B cell (primary cell): ENCODE measurements at regions not wholly inside any gene's neighbourhood (a gene's known extent, or its start where the extent isn't known, plus 50 kb on each side); places are given as distances from the start of the nearest gene placed in this dataset.

Experiments
- ATAC-seq: fragments of 200-7000 bp; cut with Tn5 transposase; one replicate; pipeline ENCODE4 v1.10.0; 2021; ENCODE audit warnings: low read depth, mild to moderate bottlenecking, moderate number of reproducible peaks, moderate library complexity
- CTCF ChIA-PET: fragments of 350-600 bp; sonication (Branson Sonifier 250); formaldehyde crosslinking; loops from one replicate; lab custom pipeline; 2021; ENCODE audit warnings: antibody characterized with exemption, inconsistent platforms; lab: Charles Lee
- POLR2A ChIA-PET: fragments of 350-600 bp; sonication (Branson Sonifier 250); formaldehyde crosslinking; loops from one replicate; lab custom pipeline; 2021; ENCODE audit warnings: antibody characterized with exemption; lab: Charles Lee
- DNase-seq: peaks from one replicate; pipeline ENCODE4 v3.0.0; 2013
- H2AFZ ChIP-seq: 2 replicates; pipeline ENCODE4 v1.6.1; 2012; ENCODE audit warnings: mild to moderate bottlenecking, low read depth, low read length; ENCODE audit not compliant: insufficient read depth, poor library complexity, severe bottlenecking
- H3K27ac ChIP-seq, 2 donors: 1 replicate in 1 of 2; 2 replicates in 1 of 2; pipeline ENCODE4 v1.5.1; 2012 to 2013; ENCODE audit warnings: low read length in 2 of 2, mild to moderate bottlenecking in 2 of 2, moderate library complexity in 1 of 2
- H3K27me3 ChIP-seq, 4 experiments: fragments of 200-600 bp in 1 of 4; sonication (generic) in 1 of 4; replicated peaks in 1 of 4; 1 replicate in 2 of 4; 2 replicates in 2 of 4; pipeline versions ENCODE4 v1.6.1 to v1.7.0; 2013 to 2016; ENCODE audit warnings: low read length in 3 of 4, mild to moderate bottlenecking in 2 of 4, mixed read lengths in 1 of 4, moderate library complexity in 1 of 4; ENCODE audit not compliant: insufficient read depth in 4 of 4, control insufficient read depth in 3 of 4; ENCODE audit errors: control extremely low read depth in 1 of 4
- H3K36me3 ChIP-seq, 2 experiments: replicated peaks in 1 of 2; 1 replicate in 1 of 2; 2 replicates in 1 of 2; pipeline versions ENCODE4 v1.6.1 to v1.7.1; 2013; ENCODE audit warnings: low read length in 1 of 2; ENCODE audit not compliant: insufficient read depth in 2 of 2, control insufficient read depth in 1 of 2; ENCODE audit errors: control extremely low read depth in 1 of 2, extremely low read depth in 1 of 2
- H3K4me1 ChIP-seq, 2 donors: fragments of 200-600 bp in 1 of 2; sonication (generic) in 1 of 2; 1 replicate in 1 of 2; 2 replicates in 1 of 2; pipeline versions ENCODE4 v1.5.1 to v1.6.1; 2013 to 2017; ENCODE audit warnings: low read length in 2 of 2; ENCODE audit not compliant: control insufficient read depth in 2 of 2, insufficient read depth in 2 of 2
- H3K4me2 ChIP-seq: replicated peaks from 2 replicates; pipeline ENCODE3; 2012; ENCODE audit warnings: mild to moderate bottlenecking, low read depth, low read length; ENCODE audit not compliant: poor library complexity, severe bottlenecking
- H3K4me3 ChIP-seq, 5 experiments: fragments of 200-600 bp in 1 of 5; sonication (generic) in 1 of 5; 1 replicate in 3 of 5; 2 replicates in 2 of 5; pipeline versions ENCODE4 v1.5.1 to v1.7.0; 2011 to 2016; ENCODE audit warnings: low read length in 4 of 5, mild to moderate bottlenecking in 4 of 5, low read depth in 2 of 5, control low read depth in 1 of 5, moderate library complexity in 1 of 5; ENCODE audit not compliant: insufficient read depth in 1 of 5; ENCODE audit errors: control extremely low read depth in 1 of 5, extremely low read depth in 1 of 5
- H3K79me2 ChIP-seq: fragments of 200-600 bp; sonication (generic); one replicate; pipeline ENCODE4 v1.6.0; 2016; ENCODE audit warnings: low read length; ENCODE audit not compliant: control insufficient read depth, insufficient read depth
- H3K9ac ChIP-seq: fragments of 200-600 bp; sonication (generic); 2 replicates; pipeline ENCODE4 v1.6.1; 2017; ENCODE audit warnings: mild to moderate bottlenecking, low read length, moderate library complexity
- H3K9me3 ChIP-seq, 3 donors: one replicate each; pipeline versions ENCODE4 v1.6.1 to v1.7.1; 2013; ENCODE audit warnings: low read length in 2 of 3; ENCODE audit not compliant: control insufficient read depth in 2 of 3, insufficient read depth in 1 of 3; ENCODE audit errors: control extremely low read depth in 1 of 3
- H4K20me1 ChIP-seq: 2 replicates; pipeline ENCODE4 v1.6.0; 2012; ENCODE audit warnings: mild to moderate bottlenecking, low read length; ENCODE audit not compliant: insufficient read depth, control insufficient read depth, poor library complexity, severe bottlenecking
- H3K27ac Mint-ChIP-seq: one replicate; pipeline ENCODE4 v1.8.0; 2021; ENCODE audit warnings: mixed read lengths
- H3K27me3 Mint-ChIP-seq: one replicate; pipeline ENCODE4 v1.8.0; 2021; ENCODE audit warnings: mixed read lengths
- H3K4me1 Mint-ChIP-seq: one replicate; pipeline ENCODE4 v1.8.0; 2021; ENCODE audit warnings: mixed read lengths
- H3K4me3 Mint-ChIP-seq: one replicate; pipeline ENCODE4 v1.8.0; 2021; ENCODE audit warnings: mixed read lengths
- H3K9me3 Mint-ChIP-seq: one replicate; pipeline ENCODE4 v1.8.0; 2022; ENCODE audit warnings: mixed read lengths; ENCODE audit not compliant: insufficient read depth
- EZH2 ChIP-seq: IDR thresholded peaks from 2 replicates; pipeline ENCODE4 v1.6.1; 2012; ENCODE audit warnings: borderline replicate concordance, low read depth, mild to moderate bottlenecking, moderate library complexity, low read length; ENCODE audit not compliant: insufficient read depth, poor library complexity, severe bottlenecking
- WGBS: methylation state at CpG from one replicate; pipeline ENCODE4 v1.1.5; 2013; ENCODE audit warnings: missing lambda C conversion rate; ENCODE audit not compliant: insufficient coverage; 5-methylcytosine and 5-hydroxymethylcytosine counted together
- intact Hi-C: fragments of 100-400 bp; cut with micrococcal nuclease; formaldehyde crosslinking; loops from one replicate; pipeline ENCODE4 v1.10.0; 2022
- TF ChIP-seq, protein P1 (sequence below): fragments of 200-600 bp; IDR thresholded peaks from one replicate; pipeline ENCODE4 v1.8.0; 2022; ENCODE audit warnings: antibody characterized with exemption, mild to moderate bottlenecking

- WGBS: no CpG with 5 or more reads among the region's 1 CpG
- H3K4me2 ChIP-seq: no peak overlapping the region
- H2AFZ ChIP-seq: no peak overlapping the region
- H3K27me3 Mint-ChIP-seq: peaks cover 15% of the 10 kb centered on the region
- H3K27me3 ChIP-seq: no peaks in the 10 kb centered on the region
- no peak overlapping the region for H3K27ac ChIP-seq
- H3K27ac Mint-ChIP-seq: no peak overlapping the region
- no peaks in the 10 kb centered on the region for H3K36me3 ChIP-seq
- ChIA-PET POLR2A (no interaction called here), CTCF (no interaction called here)
- no peak for DNase-seq
- H3K9me3 Mint-ChIP-seq: no peaks in the 10 kb centered on the region
- H3K9me3 ChIP-seq: peaks cover 0 to 2% (median 0%) of the 10 kb centered on the region in 3 donors
- no peaks in the 10 kb centered on the region for H4K20me1 ChIP-seq
- no peaks in the 10 kb centered on the region for H3K4me1 Mint-ChIP-seq
- no peak overlapping the region for H3K9ac ChIP-seq
- no peak for TF ChIP-seq EZH2
- TF ChIP-seq, protein P1, sequence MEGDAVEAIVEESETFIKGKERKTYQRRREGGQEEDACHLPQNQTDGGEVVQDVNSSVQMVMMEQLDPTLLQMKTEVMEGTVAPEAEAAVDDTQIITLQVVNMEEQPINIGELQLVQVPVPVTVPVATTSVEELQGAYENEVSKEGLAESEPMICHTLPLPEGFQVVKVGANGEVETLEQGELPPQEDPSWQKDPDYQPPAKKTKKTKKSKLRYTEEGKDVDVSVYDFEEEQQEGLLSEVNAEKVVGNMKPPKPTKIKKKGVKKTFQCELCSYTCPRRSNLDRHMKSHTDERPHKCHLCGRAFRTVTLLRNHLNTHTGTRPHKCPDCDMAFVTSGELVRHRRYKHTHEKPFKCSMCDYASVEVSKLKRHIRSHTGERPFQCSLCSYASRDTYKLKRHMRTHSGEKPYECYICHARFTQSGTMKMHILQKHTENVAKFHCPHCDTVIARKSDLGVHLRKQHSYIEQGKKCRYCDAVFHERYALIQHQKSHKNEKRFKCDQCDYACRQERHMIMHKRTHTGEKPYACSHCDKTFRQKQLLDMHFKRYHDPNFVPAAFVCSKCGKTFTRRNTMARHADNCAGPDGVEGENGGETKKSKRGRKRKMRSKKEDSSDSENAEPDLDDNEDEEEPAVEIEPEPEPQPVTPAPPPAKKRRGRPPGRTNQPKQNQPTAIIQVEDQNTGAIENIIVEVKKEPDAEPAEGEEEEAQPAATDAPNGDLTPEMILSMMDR: no peak
- ATAC-seq: no peak
- intact Hi-C loops: no loop called here
- H3K4me3 Mint-ChIP-seq: no peak overlapping the region
- H3K79me2 ChIP-seq: no peaks in the 10 kb centered on the region
- H3K4me3 ChIP-seq: no peak overlapping the region
- H3K4me1 ChIP-seq: no peaks in the 10 kb centered on the region
Observed at GRCh38 chr1:193392686-193393085, 206.3 kb upstream of the B3GALT2 start.

GRCh38 chr1:193388683-193389082, 202.3 kb upstream of the B3GALT2 start:
- no peak for DNase-seq
- ChIA-PET POLR2A (no interaction called here), CTCF (interaction anchor here (0.6 kb wide), 1 partner anchor 614 kb away, joined by 6 read pairs; no protein-coding TSS in a partner anchor)
- no peaks in the 10 kb centered on the region for H3K36me3 ChIP-seq
- H3K9me3 ChIP-seq: peaks cover 0 to 2% (median 0%) of the 10 kb centered on the region in 3 donors
- H3K4me1 ChIP-seq: no peaks in the 10 kb centered on the region
- intact Hi-C loops: no loop called here
- Mint-ChIP-seq H3K27me3 (peaks cover 3% of the 10 kb centered on the region), H3K4me1 (no peaks in the 10 kb centered on the region), H3K9me3 (no peaks in the 10 kb centered on the region), H3K4me3 (no peak overlapping the region), H3K27ac (no peak overlapping the region)
- no peak overlapping the region for H3K4me2 ChIP-seq
- no peak overlapping the region for H2AFZ ChIP-seq
- no peak overlapping the region for H3K27ac ChIP-seq
- no peak for ATAC-seq
- H3K4me3 ChIP-seq: no peak overlapping the region
- H4K20me1 ChIP-seq: no peaks in the 10 kb centered on the region
- H3K27me3 ChIP-seq: no peaks in the 10 kb centered on the region
- no peaks in the 10 kb centered on the region for H3K79me2 ChIP-seq
- TF ChIP-seq, protein P1: no peak
- no peak for TF ChIP-seq EZH2
- H3K9ac ChIP-seq: no peak overlapping the region
- WGBS: 96% methylated on average over 4 of the region's 5 CpGs
